Cardiac muscle cell (in vitro differentiated cells and primary cell): ENCODE measurements at regions not wholly inside any gene's neighbourhood (a gene's known extent, or its start where the extent isn't known, plus 50 kb on each side); places are given as distances from the start of the nearest gene placed in this dataset.

Experiments
- DNase-seq, 2 donors: peaks; one replicate each; pipeline versions ENCODE4 v3.0.0 to v3.0.0-alpha.2; 2010 to 2017; ENCODE audit warnings: low read depth in 1 of 2, low spot score in 1 of 2
- H3K27ac ChIP-seq: fragments of 200-600 bp; sonication (generic); 2 replicates; pipeline ENCODE4 v1.5.1; 2016
- H3K27me3 ChIP-seq: fragments of 200-600 bp; sonication (generic); 2 replicates; pipeline ENCODE4 v1.6.0; 2016; ENCODE audit warnings: control low read depth
- H3K36me3 ChIP-seq: fragments of 200-600 bp; sonication (generic); 2 replicates; pipeline ENCODE4 v1.5.1; 2016; ENCODE audit warnings: control low read depth
- H3K4me1 ChIP-seq: fragments of 200-600 bp; sonication (generic); 2 replicates; pipeline ENCODE4 v1.8.1; 2017; ENCODE audit warnings: low read depth, mild to moderate bottlenecking, mixed run types
- H3K4me3 ChIP-seq: fragments of 200-600 bp; sonication (generic); 2 replicates; pipeline ENCODE4 v1.5.1; 2016; ENCODE audit warnings: mild to moderate bottlenecking
- H3K9me3 ChIP-seq: fragments of 200-600 bp; sonication (generic); 2 replicates; pipeline ENCODE4 v1.5.1; 2017; ENCODE audit warnings: low read depth, mild to moderate bottlenecking, control low read depth
- CTCF ChIP-seq: IDR thresholded peaks from 2 replicates; pipeline ENCODE4 v1.5.1; 2012; ENCODE audit warnings: low read depth, mild to moderate bottlenecking, low read length

GRCh38 chr3:8001307-8001706 lies 500.3 kb upstream of the LMCD1 start:
- Histone ChIP-seq H3K9me3 (no peaks in the 10 kb centered on the region), H3K4me1 (no peaks in the 10 kb centered on the region), H3K27ac (no peak overlapping the region), H3K4me3 (no peak overlapping the region), H3K36me3 (no peaks in the 10 kb centered on the region), H3K27me3 (no peaks in the 10 kb centered on the region)
- no peak for TF ChIP-seq CTCF
- no peak for DNase-seq

- Histone ChIP-seq H3K9me3 (no peaks in the 10 kb centered on the region), H3K27me3 (no peaks in the 10 kb centered on the region), H3K4me3 (no peak overlapping the region), H3K36me3 (no peaks in the 10 kb centered on the region), H3K4me1 (no peaks in the 10 kb centered on the region), H3K27ac (no peak overlapping the region)
- TF ChIP-seq CTCF = no peak
- DNase-seq = no peak
These were observed 499.9 kb upstream of the LMCD1 start for GRCh38 chr3:8001712-8002111.

GRCh38 chr3:8011902-8012301 lies 489.7 kb upstream of the LMCD1 start:
- Histone ChIP-seq H3K9me3 (no peaks in the 10 kb centered on the region), H3K27ac (no peak overlapping the region), H3K36me3 (no peaks in the 10 kb centered on the region), H3K4me3 (no peak overlapping the region), H3K27me3 (no peaks in the 10 kb centered on the region), H3K4me1 (no peaks in the 10 kb centered on the region)
- TF ChIP-seq CTCF = no peak
- no peak for DNase-seq

- no peak overlapping the region for H3K4me3 ChIP-seq
These were observed 481.4 kb upstream of the LMCD1 start for GRCh38 chr3:8020047-8020841.

GRCh38 chr3:8027954-8028353 lies 473.7 kb upstream of the LMCD1 start:
- H3K27ac ChIP-seq = no peak overlapping the region
- H3K9me3 ChIP-seq = no peaks in the 10 kb centered on the region
- no peaks in the 10 kb centered on the region for H3K36me3 ChIP-seq
- H3K4me1 ChIP-seq = no peaks in the 10 kb centered on the region
- H3K27me3 ChIP-seq = no peaks in the 10 kb centered on the region
- H3K4me3 ChIP-seq = no peak overlapping the region
- no peak for DNase-seq
- no peak for TF ChIP-seq CTCF

More at GRCh38 chr3:8020047-8020841, 481.4 kb upstream of the LMCD1 start:
- Histone ChIP-seq H3K27ac (no peak overlapping the region), H3K27me3 (no peaks in the 10 kb centered on the region), H3K9me3 (no peaks in the 10 kb centered on the region), H3K36me3 (no peaks in the 10 kb centered on the region), H3K4me1 (no peaks in the 10 kb centered on the region)
- TF ChIP-seq CTCF = no peak
- DNase-seq = no peak
